H9 (cell line): ENCODE measurements at regions not wholly inside any gene's neighbourhood (a gene's known extent, or its start where the extent isn't known, plus 50 kb on each side); places are given as distances from the start of the nearest gene placed in this dataset.
A peak's percentile ranks its signal among the peaks of the same experiment; 100 is the strongest.

Source experiments
- DNase-seq: peaks from one replicate; pipeline ENCODE4 v3.0.0-alpha.2; 2017
- H2AFZ ChIP-seq: one replicate; pipeline ENCODE4 v1.6.1; 2013; ENCODE audit warnings: mild to moderate bottlenecking, low read length, control low read depth, moderate library complexity
- H2AK5ac ChIP-seq: 2 replicates; pipeline ENCODE4 v1.6.1; 2013; ENCODE audit warnings: low read length, control low read depth, mixed read lengths; ENCODE audit not compliant: insufficient read length
- H2BK120ac ChIP-seq: one replicate; pipeline ENCODE4 v1.6.1; 2013; ENCODE audit warnings: low read depth, mild to moderate bottlenecking, low read length, control low read depth, inconsistent platforms; ENCODE audit not compliant: poor library complexity, severe bottlenecking
- H2BK12ac ChIP-seq: 2 replicates; pipeline ENCODE4 v1.6.1; 2013; ENCODE audit warnings: low read length, control low read depth, mixed read lengths, low read depth; ENCODE audit not compliant: insufficient read length
- H2BK15ac ChIP-seq: 2 replicates; pipeline ENCODE4 v1.6.1; 2013; ENCODE audit warnings: low read depth, low read length, control low read depth
- H2BK20ac ChIP-seq: one replicate; pipeline ENCODE4 v1.6.1; 2013; ENCODE audit warnings: low read depth, mild to moderate bottlenecking, low read length, control low read depth, inconsistent platforms; ENCODE audit not compliant: poor library complexity, severe bottlenecking
- H2BK5ac ChIP-seq: 2 replicates; pipeline ENCODE4 v1.6.1; 2013; ENCODE audit warnings: low read length, control low read depth, mixed read lengths; ENCODE audit not compliant: insufficient read length
- H3K14ac ChIP-seq: 2 replicates; pipeline ENCODE4 v1.6.1; 2013; ENCODE audit warnings: low read length, control low read depth; ENCODE audit not compliant: insufficient read depth
- H3K18ac ChIP-seq: 2 replicates; pipeline ENCODE4 v1.6.1; 2013; ENCODE audit warnings: low read depth, mild to moderate bottlenecking, mixed read lengths, low read length, control low read depth; ENCODE audit not compliant: insufficient read length
- H3K23ac ChIP-seq: 2 replicates; pipeline ENCODE4 v1.6.1; 2013; ENCODE audit warnings: low read length, control low read depth, mixed read lengths, low read depth; ENCODE audit not compliant: insufficient read length
- H3K23me2 ChIP-seq: 2 replicates; pipeline ENCODE4 v1.6.1; 2013; ENCODE audit warnings: low read depth, mild to moderate bottlenecking, mixed read lengths, low read length, control low read depth; ENCODE audit not compliant: insufficient read length, poor library complexity, severe bottlenecking
- H3K27ac ChIP-seq: 2 replicates; pipeline ENCODE4 v1.5.1; 2013; ENCODE audit warnings: low read length, control low read depth, mixed read lengths, low read depth; ENCODE audit not compliant: insufficient read length
- H3K27me3 ChIP-seq: 2 replicates; pipeline ENCODE4 v1.6.1; 2013; ENCODE audit warnings: low read length, control low read depth, inconsistent platforms; ENCODE audit not compliant: insufficient read depth
- H3K4ac ChIP-seq: 2 replicates; pipeline ENCODE4 v1.6.1; 2013; ENCODE audit warnings: low read depth, mild to moderate bottlenecking, control low read depth, inconsistent platforms, low read length, moderate library complexity
- H3K4me1 ChIP-seq: 2 replicates; pipeline ENCODE4 v1.6.1; 2013; ENCODE audit warnings: low read length, control low read depth, inconsistent platforms; ENCODE audit not compliant: insufficient read depth
- H3K4me2 ChIP-seq: 2 replicates; pipeline ENCODE4 v1.6.1; 2013; ENCODE audit warnings: low read length, control low read depth, mixed read lengths; ENCODE audit not compliant: insufficient read length, insufficient read depth
- H3K56ac ChIP-seq: 2 replicates; pipeline ENCODE4 v1.6.1; 2013; ENCODE audit warnings: low read depth, mild to moderate bottlenecking, mixed read lengths, low read length, control low read depth; ENCODE audit not compliant: insufficient read length
- H3K79me1 ChIP-seq: 2 replicates; pipeline ENCODE4 v1.6.1; 2013; ENCODE audit warnings: low read depth, mild to moderate bottlenecking, moderate library complexity, low read length, control low read depth, inconsistent platforms; ENCODE audit not compliant: insufficient read depth, poor library complexity, severe bottlenecking
- H3K79me2 ChIP-seq: 2 replicates; pipeline ENCODE4 v1.6.1; 2013; ENCODE audit warnings: low read length, control low read depth, inconsistent platforms; ENCODE audit not compliant: insufficient read depth
- H3K9ac ChIP-seq: 2 replicates; pipeline ENCODE4 v1.6.1; 2013; ENCODE audit warnings: low read length, control low read depth, mixed read lengths; ENCODE audit not compliant: insufficient read length; ENCODE audit errors: extremely low read depth
- H3K9me3 ChIP-seq: one replicate; pipeline ENCODE4 v1.6.1; 2013; ENCODE audit warnings: low read depth, low read length, inconsistent platforms; ENCODE audit not compliant: control insufficient read depth
- H3T11ph ChIP-seq: one replicate; pipeline ENCODE4 v1.6.1; 2013; ENCODE audit warnings: mild to moderate bottlenecking, low read length, control low read depth, inconsistent platforms
- H4K20me1 ChIP-seq: one replicate; pipeline ENCODE4 v1.6.1; 2013; ENCODE audit not compliant: control insufficient read depth, insufficient read length, insufficient read depth
- H4K5ac ChIP-seq: 2 replicates; pipeline ENCODE4 v1.6.1; 2013; ENCODE audit warnings: low read depth, mild to moderate bottlenecking, mixed read lengths, low read length, control low read depth; ENCODE audit not compliant: insufficient read length
- H4K8ac ChIP-seq: replicated peaks from 2 replicates; pipeline ENCODE4 v1.6.1; 2013; ENCODE audit warnings: low read length, control low read depth, mixed read lengths, low read depth; ENCODE audit not compliant: insufficient read length
- H4K91ac ChIP-seq: 2 replicates; pipeline ENCODE4 v1.6.1; 2013; ENCODE audit warnings: low read depth, mild to moderate bottlenecking, moderate library complexity, mixed read lengths, low read length, control low read depth; ENCODE audit not compliant: insufficient read length
- H3K27ac Mint-ChIP-seq, 3 experiments: 2 replicates in 2 of 3; 3 replicates in 1 of 3; pipeline ENCODE4 v1.8.0; 2020 to 2021; ENCODE audit warnings: mixed read lengths in 3 of 3, mild to moderate bottlenecking in 1 of 3, moderate library complexity in 1 of 3
- H3K27me3 Mint-ChIP-seq: 2 replicates; pipeline ENCODE4 v1.8.0; 2021; ENCODE audit warnings: low read depth, mild to moderate bottlenecking, moderate library complexity, mixed read lengths
- H3K36me3 Mint-ChIP-seq, 3 experiments: 2 replicates in 2 of 3; 3 replicates in 1 of 3; pipeline ENCODE4 v1.8.0; 2020 to 2021; ENCODE audit warnings: low read depth in 3 of 3, mixed read lengths in 3 of 3; ENCODE audit not compliant: insufficient read depth in 1 of 3
- H3K4me1 Mint-ChIP-seq, 2 experiments: 2 replicates each; pipeline ENCODE4 v1.8.0; 2020; ENCODE audit warnings: mixed read lengths in 2 of 2
- H3K4me3 Mint-ChIP-seq, 2 experiments: 2 replicates in 1 of 2; 3 replicates in 1 of 2; pipeline ENCODE4 v1.8.0; 2020 to 2021; ENCODE audit warnings: mild to moderate bottlenecking in 2 of 2, mixed read lengths in 2 of 2, moderate library complexity in 1 of 2
- H3K9me3 Mint-ChIP-seq, 2 experiments: 2 replicates in 1 of 2; 3 replicates in 1 of 2; pipeline ENCODE4 v1.8.0; 2020; ENCODE audit warnings: mild to moderate bottlenecking in 2 of 2, mixed read lengths in 2 of 2, moderate library complexity in 1 of 2
- CTCF ChIP-seq: fragments of 200-600 bp; sonication (generic); conservative IDR thresholded peaks from 3 replicates; pipeline ENCODE4 v1.8.0; 2021; ENCODE audit warnings: antibody characterized with exemption, mild to moderate bottlenecking
- WGBS: extraction: QIAGEN DNeasy Blood & Tissue Kit; methylation state at CpG from one replicate; pipeline ENCODE4 v1.1.7; 2013; ENCODE audit warnings: missing lambda C conversion rate, low lambda C conversion rate, mixed read lengths; ENCODE audit not compliant: insufficient read length; ENCODE audit errors: extremely low coverage; 5-methylcytosine and 5-hydroxymethylcytosine counted together

GRCh38 chr4:189202869-189203271 lies 737.8 kb upstream of the FRG1 start:
- WGBS, result no CpG with 5 or more reads among the region's 8 CpGs
- no peak overlapping the region for H2AFZ ChIP-seq

More at GRCh38 chr4:189202869-189203271, 737.8 kb upstream of the FRG1 start:
- DNase-seq, result no peak
- Histone ChIP-seq H3K4me1 (no peaks in the 10 kb centered on the region), H2BK12ac (no peak overlapping the region), H3K56ac (no peak overlapping the region), H3K79me2 (no peaks in the 10 kb centered on the region), H3K23ac (no peak overlapping the region), H2BK20ac (no peak overlapping the region), H2BK5ac (no peak overlapping the region), H2BK120ac (no peak overlapping the region), H3K18ac (no peak overlapping the region), H3T11ph (no peak overlapping the region), H2BK15ac (no peak overlapping the region), H3K14ac (no peak overlapping the region), H3K27ac (no peak overlapping the region), H3K9ac (no peak overlapping the region), H3K4me2 (no peak overlapping the region), H3K79me1 (no peaks in the 10 kb centered on the region), H3K27me3 (no peaks in the 10 kb centered on the region), H4K20me1 (no peaks in the 10 kb centered on the region), H3K9me3 (no peaks in the 10 kb centered on the region), H4K5ac (no peak overlapping the region), H4K91ac (no peak overlapping the region), H4K8ac (no peak overlapping the region), H3K4ac (no peak overlapping the region), H3K23me2 (no peaks in the 10 kb centered on the region), H2AK5ac (no peak overlapping the region)
- H3K27me3 Mint-ChIP-seq, result no peaks in the 10 kb centered on the region; the same call in 1 of the 2 replicates
- TF ChIP-seq CTCF, result no peak
- H3K4me1 Mint-ChIP-seq, result peaks cover 16 to 21% of the 10 kb centered on the region in 2 experiments
- 0 out of 7 replicates have a peak, but pooled peaks cover 0 to under 1% (median 0%) of the 10 kb centered on the region in 3 experiments for H3K36me3 Mint-ChIP-seq
- H3K4me3 Mint-ChIP-seq, result no peak overlapping the region
- no peaks in the 10 kb centered on the region for H3K9me3 Mint-ChIP-seq
- H3K27ac Mint-ChIP-seq, result peak overlapping the region in 1 of 3 experiments; percentile 41; a peak in 1 of 7 replicates
